ENCODE measurements at regions not wholly inside any gene's neighbourhood (a gene's known extent, or its start where the extent isn't known, plus 50 kb on each side); places are given as distances from the start of the nearest gene placed in this dataset.

DNA sequence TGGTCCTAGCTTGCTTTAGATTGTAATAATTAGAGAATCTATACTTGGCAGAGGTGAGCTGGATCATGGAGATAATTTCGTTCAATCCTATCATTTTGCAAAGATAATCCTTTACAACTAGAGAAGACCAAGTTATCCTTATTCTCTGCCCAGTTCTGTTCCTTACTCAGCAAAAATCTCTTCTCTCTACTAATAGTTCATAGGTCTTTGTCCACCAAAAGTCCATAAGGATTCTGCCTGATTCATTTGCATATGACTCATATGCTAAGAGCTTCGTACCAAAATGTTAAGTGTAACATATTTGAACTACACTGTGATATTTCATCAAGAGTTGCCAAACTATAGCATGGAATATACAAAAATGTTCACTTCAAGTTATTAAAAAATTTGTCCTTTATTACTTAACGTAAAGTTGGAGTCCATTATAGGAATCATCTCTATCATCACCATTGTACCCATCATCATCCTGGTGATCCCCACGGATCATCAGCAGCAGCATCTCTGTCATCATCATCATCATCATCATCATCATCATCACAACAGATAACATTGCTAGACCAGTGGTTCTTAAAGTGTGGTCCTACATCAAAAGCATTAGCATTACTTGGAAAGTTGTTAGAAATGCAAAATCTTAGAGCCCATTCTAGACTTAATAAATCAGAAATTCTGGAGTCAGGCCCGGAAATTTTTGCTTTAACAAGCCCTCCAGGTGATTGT lies 463.0 kb downstream of the DHX35 start:
- no peak for DNase-seq (ENCODE audit: low spot score)

DNA sequence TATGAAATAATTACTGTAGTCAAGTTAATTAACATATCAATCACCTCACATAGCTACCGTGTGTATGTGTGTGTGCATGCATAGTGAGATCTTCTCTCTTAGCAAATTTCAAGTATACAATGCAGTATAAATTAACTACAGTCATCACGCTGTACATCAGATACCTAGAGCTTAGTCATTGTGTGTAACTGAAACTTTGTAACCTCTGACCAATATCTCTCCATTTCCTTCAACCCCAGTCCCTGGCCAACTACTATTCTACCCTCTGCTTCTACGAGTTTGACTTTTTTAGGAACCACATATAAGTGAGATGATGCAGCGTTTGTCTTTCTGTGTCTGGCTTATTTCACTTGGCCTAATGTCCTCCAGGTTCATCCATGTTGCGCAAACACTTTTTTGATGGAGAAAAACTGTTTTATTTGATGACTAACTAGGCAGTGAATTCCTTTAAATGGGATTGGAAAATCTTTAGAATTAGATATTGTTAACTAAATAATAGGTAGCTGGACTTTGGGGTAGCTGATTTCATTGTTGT lies 459.5 kb downstream of the DHX35 start:
- no peak for DNase-seq (ENCODE audit: low spot score)

DNA sequence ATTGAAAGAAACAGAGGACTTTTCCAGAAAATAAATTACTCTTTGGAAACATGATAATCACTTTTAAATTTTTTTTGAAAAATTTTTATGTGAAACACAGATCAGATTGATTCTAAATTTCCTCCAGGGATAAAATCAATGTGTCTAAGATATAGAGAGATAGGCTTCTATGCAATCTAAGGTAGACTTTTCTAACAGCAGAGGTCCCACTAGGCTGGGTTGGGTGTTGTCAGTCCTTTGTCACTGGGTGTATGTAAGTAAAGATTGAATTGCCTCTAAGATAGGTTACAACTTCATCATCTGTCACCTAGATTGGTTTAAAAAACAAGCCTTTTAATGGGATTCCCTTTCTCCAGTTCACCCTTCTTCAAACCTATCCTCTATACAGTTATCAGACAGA lies 449.9 kb downstream of the DHX35 start:
- DNase-seq (ENCODE audit: low spot score): no peak

DNA sequence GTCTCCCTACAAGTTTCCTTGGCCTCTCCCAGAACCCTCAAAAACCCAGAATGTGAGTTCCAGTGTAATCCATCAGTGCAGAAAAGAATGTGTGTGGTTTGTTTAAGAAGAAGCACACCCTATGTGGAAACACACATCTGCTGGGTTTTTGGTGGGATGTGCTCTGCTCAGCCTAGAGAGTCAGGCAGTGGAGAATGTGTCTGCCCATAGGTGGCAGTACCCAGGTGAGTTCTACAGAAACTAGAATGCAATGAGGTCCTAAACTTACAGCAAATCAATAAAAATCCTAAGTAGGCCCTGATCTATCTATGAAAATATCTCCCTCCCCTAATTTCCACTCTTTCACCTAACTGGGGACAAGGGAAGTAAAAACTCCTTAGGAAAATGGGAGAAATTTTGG lies 437.3 kb downstream of the DHX35 start:
- no peak for DNase-seq (ENCODE audit: low spot score)

DNA sequence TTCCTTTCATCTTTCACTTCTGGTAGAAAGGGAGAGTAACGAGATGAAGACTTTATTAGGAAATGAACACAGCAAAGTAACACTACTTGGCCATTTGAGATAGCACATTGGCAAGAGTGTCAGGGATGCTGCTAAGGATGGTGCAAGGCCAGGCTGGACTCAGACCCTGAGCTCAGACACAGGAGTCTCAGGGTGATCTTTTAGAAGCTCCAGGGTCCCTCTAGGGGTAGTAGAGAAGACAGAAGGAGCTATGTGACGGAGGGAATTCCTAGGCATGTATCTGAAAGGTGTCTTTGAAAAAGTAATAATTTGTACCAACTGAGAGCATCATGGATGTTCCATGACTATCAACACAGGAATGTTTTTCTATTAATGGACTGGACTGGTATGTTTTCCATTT lies 436.5 kb downstream of the DHX35 start:
- no peak for DNase-seq (ENCODE audit: low spot score)

DNA sequence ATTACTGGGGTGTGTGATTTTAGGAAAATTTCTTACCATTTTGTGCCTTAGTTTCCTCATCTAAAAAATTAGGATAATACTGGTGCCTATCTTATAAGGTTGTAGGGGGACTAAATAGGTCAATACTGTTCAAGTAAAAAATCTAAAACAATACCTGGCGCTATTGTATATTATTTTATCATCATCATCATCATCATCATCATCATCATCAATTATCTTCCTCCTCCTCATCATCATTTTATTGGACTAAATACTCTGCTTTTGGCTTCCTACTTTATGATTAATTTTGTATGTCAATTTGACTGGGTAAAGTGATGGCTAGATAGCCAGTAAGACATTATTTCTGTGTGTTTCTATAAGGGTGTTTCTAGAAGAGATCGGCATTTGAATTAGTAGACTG lies 435.5 kb downstream of the DHX35 start:
- no peak for DNase-seq (ENCODE audit: low spot score)

DNA sequence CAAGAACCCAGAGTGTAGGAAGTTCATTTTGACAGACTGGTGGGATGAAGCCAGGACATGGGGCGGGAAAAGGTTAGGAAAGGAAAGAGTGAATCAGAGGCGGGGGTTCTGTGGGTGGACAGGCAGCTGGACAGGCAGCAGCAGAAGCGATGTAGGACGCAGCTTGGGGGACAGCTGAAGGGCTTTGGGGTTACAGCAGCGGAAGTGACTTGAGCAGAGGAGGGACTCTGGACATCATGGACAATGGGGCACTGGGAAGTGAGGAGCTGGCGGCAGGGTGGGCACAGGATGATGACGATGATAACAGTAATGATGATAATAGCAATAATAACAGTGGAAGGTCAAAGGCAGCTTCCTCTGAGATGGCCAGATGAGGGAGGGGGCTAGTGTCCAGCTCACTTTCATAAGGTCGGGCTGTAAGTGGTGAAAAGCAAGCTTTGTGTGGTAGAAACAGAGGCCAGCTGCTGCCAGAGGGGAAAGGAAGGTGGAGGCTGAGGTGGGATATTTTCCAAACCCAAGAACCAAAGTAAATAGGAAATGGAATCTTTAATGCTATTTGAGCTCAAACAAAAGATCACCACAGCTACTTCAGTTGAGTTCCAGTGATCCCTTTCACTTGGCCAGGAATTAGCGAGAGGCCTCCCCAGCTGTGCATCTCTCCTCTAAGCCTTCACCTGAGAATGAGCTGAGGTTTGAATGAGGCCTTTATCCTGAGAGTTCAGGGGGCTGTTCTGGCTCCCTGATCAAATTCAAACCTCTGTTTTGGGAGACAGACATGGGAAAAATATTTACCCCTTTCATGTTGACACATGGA lies 433.5 kb downstream of the DHX35 start:
- no peak for DNase-seq (ENCODE audit: low spot score)

DNA sequence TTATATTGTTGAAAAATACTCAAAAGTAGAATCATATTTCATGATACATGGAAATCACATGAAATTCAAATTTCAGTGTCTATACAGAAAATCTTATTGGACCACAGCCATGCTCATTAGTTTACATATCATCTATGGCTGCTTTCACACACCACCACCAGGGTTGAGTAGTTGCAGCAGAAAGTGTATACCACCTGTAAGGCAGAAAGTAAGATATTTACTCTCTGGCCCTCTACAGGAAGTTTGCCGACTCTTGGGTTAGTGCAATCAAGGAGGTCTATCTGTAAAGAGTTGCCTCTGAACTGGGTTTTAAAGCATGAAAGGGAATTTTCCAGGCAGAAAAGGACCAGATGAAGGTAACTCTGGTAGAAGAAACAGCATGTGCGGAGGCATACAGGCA lies 432.3 kb downstream of the DHX35 start:
- no peak for DNase-seq (ENCODE audit: low spot score)

DNA sequence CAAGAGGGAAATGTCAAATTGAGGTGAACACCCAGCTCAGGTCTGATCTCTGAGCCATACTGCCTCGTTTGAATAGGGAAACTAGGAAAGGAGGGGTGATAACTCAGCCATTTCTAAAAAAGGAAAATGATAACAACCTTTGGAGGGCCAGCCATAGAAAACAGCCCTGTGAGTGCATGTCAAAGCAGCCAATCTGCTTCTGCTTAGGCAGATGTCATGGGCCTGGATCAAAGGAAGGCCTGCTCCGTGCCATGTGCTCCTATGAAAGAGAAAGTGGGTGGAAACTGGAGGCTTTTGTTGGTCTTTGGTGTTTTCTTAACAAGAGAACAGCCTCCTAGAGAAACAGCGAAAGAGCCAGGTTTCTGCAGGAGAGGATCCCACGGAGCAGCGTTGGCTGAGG lies 428.0 kb downstream of the DHX35 start:
- DNase-seq (ENCODE audit: low spot score): no peak

DNA sequence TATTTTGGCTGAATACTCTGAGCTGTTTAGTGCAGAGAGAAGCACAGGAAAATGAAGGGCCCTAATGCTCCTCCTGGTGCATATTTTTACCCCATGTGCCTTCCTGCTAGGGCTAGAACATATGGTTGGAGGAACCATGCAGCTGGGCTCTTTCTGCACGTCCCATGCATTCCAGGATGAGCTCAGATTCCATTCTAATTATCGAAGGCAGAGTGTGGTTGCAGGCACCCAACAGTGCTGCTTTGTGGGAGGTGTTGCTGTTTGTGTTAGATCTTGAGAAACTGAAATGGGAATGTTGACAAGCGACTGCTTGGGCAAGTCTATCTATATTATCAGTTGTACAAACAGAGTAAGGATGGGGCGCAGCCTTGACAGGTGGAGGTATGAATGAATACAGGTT lies 419.5 kb downstream of the DHX35 start:
- DNase-seq (ENCODE audit: low spot score): no peak

DNA sequence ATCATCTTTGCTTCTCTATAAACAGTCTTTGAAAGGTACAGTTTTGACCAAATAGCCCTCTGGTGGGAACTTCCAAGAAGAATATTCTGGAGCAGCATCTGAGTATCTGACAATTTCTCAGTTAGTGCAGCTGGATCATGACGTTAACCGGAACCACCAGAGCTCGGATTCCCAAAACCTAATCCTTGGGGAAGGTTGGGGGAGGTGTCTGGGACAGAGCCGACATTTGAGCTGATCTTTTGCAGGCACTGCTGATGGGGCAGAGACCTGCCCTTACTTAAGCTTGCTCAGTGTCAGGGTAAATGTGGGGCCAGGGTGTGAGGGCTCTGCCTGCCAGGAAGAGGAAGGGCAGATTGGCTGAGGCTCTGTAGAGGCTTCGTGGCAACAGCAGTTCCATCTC lies 416.6 kb downstream of the DHX35 start:
- DNase-seq (ENCODE audit: low spot score): no peak

DNA sequence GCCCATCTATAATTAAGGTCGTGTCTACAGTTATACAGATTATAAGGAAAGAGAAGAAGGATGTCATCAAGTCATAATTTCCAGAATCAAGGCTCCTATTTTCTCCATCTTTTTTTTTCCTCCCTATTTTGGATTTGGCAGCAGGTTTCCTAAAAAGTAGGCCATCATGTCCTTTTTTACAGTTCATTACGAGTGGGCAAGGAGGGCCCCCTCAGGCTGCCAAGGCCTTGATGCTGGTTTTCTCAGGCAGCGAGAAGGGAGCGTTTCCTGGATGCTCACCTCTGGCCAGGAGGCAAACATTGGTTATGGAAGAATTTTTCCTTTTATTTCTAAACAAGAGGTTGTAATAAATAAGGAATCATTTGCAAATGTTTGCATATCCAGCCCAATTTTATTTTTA lies 414.6 kb downstream of the DHX35 start:
- no peak for DNase-seq (ENCODE audit: low spot score)

DNA sequence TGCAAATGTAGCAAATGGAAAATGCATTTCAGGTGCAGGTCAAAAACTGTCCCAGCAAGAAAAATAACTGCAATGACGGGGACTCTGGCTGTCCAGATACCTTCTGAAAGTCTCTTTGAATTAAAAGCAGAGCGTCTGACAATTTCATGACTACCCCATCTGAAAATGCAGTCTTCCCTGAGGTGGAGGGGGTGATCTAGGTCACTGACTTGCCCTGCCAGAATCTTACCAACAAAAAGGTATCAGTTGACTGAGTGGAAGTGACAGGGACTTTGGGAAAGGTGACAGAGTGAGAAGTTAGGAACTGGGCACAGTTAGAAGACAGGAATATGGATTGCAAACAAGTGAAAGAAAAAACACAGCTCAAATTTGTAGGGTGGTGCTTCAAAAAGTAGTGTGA lies 402.2 kb downstream of the DHX35 start:
- DNase-seq (ENCODE audit: low spot score): no peak

DNA sequence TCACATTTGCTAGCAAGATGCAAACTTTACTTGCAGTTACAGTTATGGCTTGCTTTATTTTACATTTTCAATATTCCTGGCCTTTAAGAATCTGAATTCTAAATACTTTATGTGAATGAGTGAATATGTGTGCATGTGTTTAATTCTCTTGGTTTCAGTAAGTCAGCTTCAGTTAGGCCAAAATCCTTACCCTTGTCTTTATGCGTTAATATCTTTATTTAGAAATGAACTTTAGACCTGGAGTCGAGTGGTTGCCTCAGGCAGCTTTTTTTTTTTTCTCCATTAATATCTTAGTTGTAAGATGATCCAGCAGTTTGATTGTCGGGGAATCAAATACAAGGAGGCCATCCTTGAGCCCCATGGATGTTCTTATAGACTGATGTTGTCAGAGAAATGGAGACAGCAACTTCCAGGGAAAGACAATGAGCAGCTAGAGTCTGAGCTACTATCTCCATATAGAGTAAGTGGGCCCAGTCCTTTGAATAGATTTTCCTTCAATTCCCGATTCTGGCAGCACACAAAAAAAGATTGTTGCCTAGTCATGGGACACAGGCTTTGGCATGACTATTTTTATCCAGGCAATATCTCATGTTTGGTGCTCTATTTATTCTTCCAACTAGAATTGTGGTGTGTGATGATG lies 398.0 kb downstream of the DHX35 start:
- no peak for DNase-seq (ENCODE audit: low spot score)

DNA sequence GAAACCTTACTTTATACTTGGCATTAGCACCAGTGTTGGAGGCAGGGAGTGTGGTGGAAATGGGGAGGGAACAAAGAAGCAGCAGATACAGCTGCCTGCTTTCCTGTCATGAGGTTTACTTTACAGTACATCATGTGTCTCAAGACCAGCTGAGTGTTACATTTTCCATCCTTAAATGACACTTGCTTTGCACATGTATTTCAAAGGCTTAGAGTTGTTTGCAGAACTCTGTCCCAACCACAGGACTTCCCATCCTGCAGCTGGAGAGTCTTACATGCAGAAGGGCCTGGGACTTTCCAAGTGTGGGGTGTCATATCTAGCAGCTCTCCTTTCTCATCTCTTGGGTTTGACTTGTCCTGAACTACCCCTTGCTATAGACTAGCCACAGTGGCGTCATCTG lies 395.9 kb downstream of the DHX35 start:
- DNase-seq (ENCODE audit: low spot score): no peak

DNA sequence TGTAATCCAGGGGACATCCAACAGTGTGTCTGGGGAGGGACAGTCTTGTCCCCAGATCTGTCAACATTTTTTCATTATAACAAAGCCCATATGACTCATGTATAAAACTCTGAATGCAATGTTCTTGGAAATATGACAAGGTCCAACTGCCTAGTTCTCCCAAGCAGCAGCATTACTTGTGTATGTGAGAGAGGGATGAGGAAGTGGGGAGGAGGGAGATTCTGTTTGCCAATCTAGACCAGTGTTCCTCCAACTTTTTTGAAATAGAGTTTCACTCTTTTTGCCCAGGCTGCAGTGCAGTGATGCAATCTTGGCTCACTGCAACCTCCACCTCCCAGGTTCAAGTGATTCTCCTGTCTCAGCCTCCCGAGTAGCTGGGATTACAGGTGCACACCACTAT lies 394.8 kb downstream of the DHX35 start:
- no peak for DNase-seq (ENCODE audit: low spot score)

DNA sequence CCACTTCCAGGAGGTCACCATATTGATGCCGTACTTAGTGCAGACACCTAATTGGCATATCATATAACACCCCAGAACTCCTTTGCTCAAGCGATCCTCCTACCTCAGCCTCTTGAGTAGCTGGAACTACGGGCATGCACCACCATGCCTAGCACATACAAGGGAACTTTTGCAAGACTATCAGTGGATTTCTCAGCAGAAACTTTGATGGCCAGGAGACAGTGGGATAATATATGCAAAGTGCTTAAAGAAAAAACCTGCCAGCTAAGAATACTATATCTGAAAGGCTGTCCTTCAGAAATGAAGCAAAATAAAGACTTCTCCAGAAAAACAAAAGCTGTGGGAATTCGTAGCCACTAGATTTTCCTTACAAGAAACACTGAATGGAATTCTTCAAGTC lies 387.1 kb downstream of the DHX35 start:
- no peak for DNase-seq (ENCODE audit: low spot score)

DNA sequence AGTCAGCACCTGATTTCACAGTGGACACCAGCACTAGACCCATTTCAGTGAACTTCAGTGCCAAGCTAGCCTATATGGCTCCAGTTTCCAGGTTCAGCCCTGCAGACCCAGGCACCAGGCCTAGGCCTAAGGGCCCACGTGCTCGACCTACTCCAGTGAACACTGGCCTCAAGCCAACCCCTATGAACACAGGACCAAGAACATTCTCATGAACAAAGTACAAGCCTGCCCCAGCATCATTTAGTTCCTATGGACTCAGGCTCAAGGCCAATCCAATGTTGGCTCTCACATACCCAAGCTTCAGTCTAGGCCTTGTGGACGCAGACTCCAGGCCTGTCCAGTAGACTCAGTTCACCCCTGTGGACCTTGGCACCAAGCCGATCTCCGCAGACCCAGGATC lies 385.5 kb downstream of the DHX35 start:
- no peak for DNase-seq (ENCODE audit: low spot score)

DNA sequence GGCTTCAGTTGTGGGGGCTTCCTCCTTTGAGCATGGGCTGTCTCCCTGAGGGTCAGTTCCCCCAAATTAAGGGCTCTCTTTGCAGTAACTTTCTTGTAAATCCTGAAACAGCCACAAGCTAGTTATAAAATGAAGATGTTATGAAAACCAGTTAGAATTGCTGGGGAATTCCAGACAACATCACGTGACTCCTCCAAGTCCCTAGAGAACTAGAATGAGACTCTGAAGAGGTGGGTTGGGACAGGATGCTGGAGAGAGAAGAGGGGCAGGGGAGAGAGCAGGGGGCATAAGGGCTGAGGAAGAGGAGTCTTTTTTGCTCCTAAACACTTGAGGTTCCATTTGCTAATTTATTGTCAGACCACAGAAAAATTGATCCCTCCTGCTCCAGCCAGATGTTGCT lies 380.3 kb downstream of the DHX35 start:
- no peak for DNase-seq (ENCODE audit: low spot score)

DNA sequence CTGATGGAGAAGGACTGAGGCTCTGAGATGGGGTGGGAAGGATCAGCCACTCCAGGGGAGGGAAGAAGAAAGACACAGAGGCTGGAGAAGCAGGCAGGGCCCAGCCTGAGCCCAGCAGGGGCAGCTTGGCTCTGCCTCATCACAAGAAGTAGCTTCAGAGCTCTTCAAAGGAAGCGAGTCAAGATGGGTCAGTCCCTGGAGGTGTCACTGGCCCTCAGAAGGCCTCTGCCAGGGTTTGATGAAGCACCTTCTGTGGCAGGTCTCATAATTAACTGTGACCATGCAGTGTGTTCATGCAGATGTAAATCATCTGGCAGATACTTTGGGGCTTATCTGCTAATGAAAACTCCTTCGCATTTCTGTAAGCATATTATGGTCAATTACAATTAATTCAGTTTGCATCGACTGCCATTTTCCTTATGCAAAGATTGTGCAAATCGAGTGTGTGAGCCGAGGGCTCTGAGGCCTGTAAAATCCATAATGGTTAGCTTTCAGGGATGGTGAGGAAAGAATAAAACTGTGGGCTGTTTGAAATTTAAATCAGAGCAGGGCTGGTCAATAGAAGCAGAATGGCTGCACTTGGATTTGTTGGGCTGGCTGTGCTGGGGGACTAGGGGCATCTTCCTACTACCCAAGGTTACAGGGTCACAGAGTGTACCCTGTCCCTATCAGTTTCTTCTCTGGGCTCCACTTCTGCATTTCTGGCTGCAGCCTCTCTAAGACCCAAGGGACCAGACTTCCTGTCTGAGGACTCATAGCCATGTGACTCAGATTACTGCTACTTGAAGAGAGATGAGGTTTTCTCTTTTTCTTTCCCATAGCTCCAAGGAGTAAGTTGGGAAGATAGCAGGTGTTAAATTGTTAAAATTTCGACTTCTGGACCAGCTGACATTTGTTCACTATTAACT lies 376.6 kb downstream of the DHX35 start:
- no peak for DNase-seq (ENCODE audit: low spot score)

DNA sequence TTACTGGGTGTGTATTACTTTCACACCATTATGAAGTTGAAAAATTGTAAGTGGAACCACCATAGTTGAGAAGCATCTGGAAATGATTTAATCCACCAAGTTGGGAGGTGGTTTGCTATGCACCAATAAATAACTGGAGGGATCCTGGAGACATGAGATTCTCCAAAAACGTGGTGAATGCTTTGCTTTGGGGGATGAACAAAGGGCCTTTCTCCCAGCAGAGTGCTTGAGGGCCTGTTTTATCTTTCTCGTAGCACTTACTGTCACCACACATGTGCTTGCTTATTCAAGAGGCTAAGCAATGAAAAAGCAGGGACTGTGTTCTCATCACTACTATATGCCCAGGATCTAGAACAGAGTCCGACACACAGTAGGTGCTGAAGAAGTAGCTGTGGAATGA lies 371.1 kb downstream of the DHX35 start:
- no peak for DNase-seq (ENCODE audit: low spot score)

DNA sequence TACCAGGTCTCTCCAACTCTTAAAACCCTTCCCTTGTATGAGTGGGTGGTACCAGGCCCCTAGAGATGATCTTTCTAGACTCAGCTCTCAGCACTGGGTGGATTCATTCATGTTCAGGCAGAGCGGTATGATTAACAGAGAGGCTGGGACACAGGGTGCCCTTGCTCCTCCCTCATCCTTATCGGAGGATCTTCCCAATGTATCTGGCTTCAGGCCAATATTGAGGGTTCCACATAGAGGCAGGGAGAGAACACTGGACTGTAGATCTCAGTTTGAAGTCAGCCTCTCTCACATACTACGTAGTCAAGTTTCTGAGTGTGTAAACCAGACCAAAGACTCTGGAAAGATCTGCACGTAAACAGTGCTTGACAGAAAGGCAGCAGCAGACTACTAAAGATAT lies 366.2 kb downstream of the DHX35 start:
- DNase-seq (ENCODE audit: low spot score): no peak
